ENCODE measurements at regions not wholly inside any gene's neighbourhood (a gene's known extent, or its start where the extent isn't known, plus 50 kb on each side); places are given as distances from the start of the nearest gene placed in this dataset.

GRCh38 chr5:58099257-58099656 is 360.6 kb downstream of the PLK2 start:
- Histone ChIP-seq H3K36me3 (no peaks in the 10 kb centered on the region), H3K27me3 (no peaks in the 10 kb centered on the region), H3K9me3 (no peaks in the 10 kb centered on the region), H3K27ac (no peak overlapping the region), H3K4me3 (no peak overlapping the region), H3K4me1 (no peaks in the 10 kb centered on the region)
- TF ChIP-seq CTCF (IDR thresholded peaks at IDR 0.05) = no peak
- no peak for DNase-seq (ENCODE audit: low spot score)

- Histone ChIP-seq H3K4me3 (no peak overlapping the region), H3K4me1 (no peaks in the 10 kb centered on the region)
Observed at GRCh38 chr5:58094031-58094430, 365.9 kb downstream of the PLK2 start.

GRCh38 chr5:58090704-58091103 is 369.2 kb downstream of the PLK2 start:
- no peak overlapping the region for H3K27ac ChIP-seq
- no peak overlapping the region for H3K4me3 ChIP-seq
- H3K36me3 ChIP-seq = no peaks in the 10 kb centered on the region
- H3K4me1 ChIP-seq = no peaks in the 10 kb centered on the region
- TF ChIP-seq CTCF (IDR thresholded peaks at IDR 0.05) = no peak
- H3K27me3 ChIP-seq = no peaks in the 10 kb centered on the region
- no peak for DNase-seq (ENCODE audit: low spot score)
- H3K9me3 ChIP-seq = no peaks in the 10 kb centered on the region

More at GRCh38 chr5:58094031-58094430, 365.9 kb downstream of the PLK2 start:
- Histone ChIP-seq H3K27me3 (no peaks in the 10 kb centered on the region), H3K9me3 (no peaks in the 10 kb centered on the region), H3K36me3 (no peaks in the 10 kb centered on the region), H3K27ac (no peak overlapping the region)
- no peak for DNase-seq (ENCODE audit: low spot score)
- TF ChIP-seq CTCF (IDR thresholded peaks at IDR 0.05) = no peak

- Histone ChIP-seq H3K9me3 (no peaks in the 10 kb centered on the region), H3K27ac (no peak overlapping the region), H3K27me3 (no peaks in the 10 kb centered on the region), H3K4me1 (no peaks in the 10 kb centered on the region), H3K4me3 (no peak overlapping the region), H3K36me3 (no peaks in the 10 kb centered on the region)
- no peak for DNase-seq (ENCODE audit: low spot score)
- TF ChIP-seq CTCF (IDR thresholded peaks at IDR 0.05) = no peak
Observed at GRCh38 chr5:58088941-58089340, 370.9 kb downstream of the PLK2 start.

- no peak overlapping the region for H3K27ac ChIP-seq
- no peaks in the 10 kb centered on the region for H3K4me1 ChIP-seq
- H3K27me3 ChIP-seq = no peaks in the 10 kb centered on the region
- no peak for DNase-seq (ENCODE audit: low spot score)
- H3K4me3 ChIP-seq = no peak overlapping the region
- H3K36me3 ChIP-seq = no peaks in the 10 kb centered on the region
- no peaks in the 10 kb centered on the region for H3K9me3 ChIP-seq
- TF ChIP-seq CTCF (IDR thresholded peaks at IDR 0.05) = no peak
Observed at GRCh38 chr5:58087905-58088304, 372.0 kb downstream of the PLK2 start.

GRCh38 chr5:58087123-58087522 is 372.8 kb downstream of the PLK2 start:
- Histone ChIP-seq H3K27me3 (no peaks in the 10 kb centered on the region), H3K4me1 (no peaks in the 10 kb centered on the region), H3K9me3 (no peaks in the 10 kb centered on the region), H3K36me3 (no peaks in the 10 kb centered on the region), H3K27ac (no peak overlapping the region), H3K4me3 (no peak overlapping the region)
- no peak for DNase-seq (ENCODE audit: low spot score)
- TF ChIP-seq CTCF (IDR thresholded peaks at IDR 0.05) = no peak
